GM18861 (cell line): ENCODE measurements at regions not wholly inside any gene's neighbourhood (a gene's known extent, or its start where the extent isn't known, plus 50 kb on each side); places are given as distances from the start of the nearest gene placed in this dataset.
"Not testable (repeated sequence)": the region's sequence is repeated elsewhere in the genome, so short reads cannot be mapped to it uniquely, and the experiment has no call there.

Experiments
- ATAC-seq: cut with Tn5 transposase; IDR thresholded peaks from one replicate; pipeline ENCODE4 v1.9.1; 2021; ENCODE audit not compliant: unreplicated experiment

DNA sequence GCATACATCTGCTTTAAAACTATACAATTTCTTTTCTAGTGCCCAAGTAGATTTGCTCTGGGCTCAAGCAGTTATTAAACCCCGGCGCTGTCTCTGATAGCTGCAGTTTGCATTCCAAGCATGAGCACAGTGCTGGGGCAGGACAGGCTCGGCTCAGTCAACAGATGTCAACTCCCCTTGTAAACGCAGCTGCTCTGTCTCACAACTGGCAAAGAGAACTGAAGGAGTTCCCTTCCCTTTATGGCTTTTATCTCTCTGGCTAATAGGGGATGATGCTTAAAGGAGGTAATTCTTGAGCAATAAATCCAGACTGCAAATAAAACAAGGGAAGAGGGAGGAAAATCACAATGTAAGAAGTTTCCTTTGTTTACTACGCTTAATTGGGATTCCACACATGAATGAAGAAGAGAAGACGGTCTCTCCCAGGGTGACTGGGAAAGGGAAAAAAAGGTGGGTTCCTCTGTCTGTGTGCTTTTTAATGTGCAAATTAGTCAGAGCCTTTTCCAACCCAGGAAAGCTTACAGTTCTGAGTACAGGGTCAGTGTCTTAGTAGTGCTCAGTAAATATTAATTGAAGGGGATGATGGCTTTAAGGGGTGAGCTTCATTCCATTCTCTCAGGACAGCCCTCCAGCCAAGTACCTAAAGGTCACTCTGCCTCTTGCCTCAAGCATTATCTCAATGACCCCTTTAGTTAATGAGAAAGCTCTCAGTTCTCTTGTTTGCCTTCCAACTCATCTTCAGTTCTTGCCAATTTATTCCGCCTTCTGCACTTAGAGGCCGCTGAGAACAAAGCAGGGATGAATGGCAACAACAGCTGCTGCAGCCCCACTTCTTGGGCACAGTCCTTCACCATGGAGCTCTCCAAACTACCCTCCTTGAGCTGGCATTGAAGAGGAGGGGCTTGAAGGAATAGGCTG lies 155.7 kb upstream of the JADE1 start:
- no peak for ATAC-seq

DNA sequence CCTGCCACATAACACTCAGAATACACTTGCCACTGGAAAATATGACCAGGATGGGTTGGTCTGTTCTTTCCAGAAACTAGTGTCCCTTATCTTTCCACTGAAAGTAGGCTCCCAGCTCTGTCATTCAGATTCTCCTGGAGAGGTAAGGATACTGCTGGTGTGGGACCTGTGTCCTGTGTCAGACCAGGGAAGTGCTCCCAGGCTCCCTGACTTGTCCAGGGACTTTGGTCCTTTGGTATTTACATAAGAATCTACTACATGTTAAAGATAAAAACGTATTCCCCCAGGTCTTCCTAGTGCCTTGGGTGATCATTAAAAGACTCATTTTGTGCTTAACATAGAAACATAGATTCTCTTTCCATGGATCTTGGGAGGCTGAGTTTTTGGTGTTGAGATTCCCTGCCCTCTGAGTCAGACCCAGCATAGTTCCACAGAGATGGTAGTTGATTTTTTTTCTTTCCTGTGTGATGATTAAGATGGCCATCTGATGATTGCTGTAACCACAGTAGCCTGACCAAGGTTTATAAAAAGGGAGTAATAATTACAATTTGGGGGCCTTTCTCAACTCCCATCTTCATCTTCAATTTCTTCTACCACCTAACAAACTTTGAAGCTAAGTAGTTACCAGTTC lies 159.8 kb upstream of the JADE1 start:
- ATAC-seq, result no peak

DNA sequence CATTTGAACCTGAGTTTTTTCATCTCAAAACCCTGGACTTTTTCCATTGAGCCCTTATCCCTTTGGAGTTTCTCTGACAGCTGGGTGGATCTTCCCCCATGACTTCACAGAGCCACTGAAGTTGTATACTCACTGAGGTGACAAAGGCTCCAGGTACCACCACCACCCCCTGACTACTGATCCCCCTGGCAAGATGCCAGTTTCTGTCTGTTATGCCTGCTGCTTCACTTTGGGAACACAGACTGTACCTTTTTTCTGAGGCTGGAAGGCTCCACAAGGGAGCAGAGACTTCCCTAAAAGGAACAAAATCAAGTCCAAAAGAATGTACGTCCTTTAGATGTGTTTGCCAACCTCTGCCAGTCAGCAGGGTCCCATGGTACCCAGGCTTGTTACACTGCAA lies 160.3 kb upstream of the JADE1 start:
- no peak for ATAC-seq

DNA sequence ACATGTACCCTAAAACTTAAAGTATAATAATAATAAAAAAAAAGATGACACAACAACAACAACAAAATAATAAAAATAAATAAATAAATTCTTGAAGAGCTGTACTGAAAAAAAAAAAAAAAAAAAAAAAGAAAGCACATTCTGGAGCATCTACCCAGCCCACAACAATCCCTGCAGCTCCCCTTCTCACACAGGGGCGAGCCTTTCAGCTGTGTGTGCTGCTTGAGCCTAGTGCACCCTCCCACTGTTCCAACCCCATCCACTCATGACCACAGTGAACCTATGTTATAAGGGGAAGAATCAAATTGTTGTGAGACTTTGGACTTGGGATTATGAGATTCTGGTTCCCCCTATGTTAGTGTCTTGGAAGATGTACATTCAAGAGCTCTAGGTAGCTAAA lies 161.5 kb upstream of the JADE1 start:
- ATAC-seq, result no peak

DNA sequence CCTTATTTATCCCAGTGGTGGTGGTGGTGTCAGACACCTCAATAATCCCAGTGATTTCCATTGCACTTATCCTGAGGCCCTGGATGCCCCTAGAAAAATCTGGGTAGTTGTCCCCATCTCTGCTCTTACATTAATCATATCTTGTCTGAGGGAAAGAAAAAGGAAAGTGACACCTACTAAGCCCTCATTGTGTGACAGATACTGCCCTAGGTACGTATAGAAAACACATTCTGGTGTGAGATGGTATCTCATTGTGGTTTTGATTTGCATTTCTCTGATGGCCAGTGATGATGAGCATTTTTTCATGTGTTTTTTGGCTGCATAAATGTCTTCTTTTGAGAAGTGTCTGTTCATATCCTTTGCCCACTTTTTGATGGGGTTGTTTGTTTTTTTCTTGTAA lies 162.6 kb upstream of the JADE1 start:
- ATAC-seq, result peak; percentile 59

DNA sequence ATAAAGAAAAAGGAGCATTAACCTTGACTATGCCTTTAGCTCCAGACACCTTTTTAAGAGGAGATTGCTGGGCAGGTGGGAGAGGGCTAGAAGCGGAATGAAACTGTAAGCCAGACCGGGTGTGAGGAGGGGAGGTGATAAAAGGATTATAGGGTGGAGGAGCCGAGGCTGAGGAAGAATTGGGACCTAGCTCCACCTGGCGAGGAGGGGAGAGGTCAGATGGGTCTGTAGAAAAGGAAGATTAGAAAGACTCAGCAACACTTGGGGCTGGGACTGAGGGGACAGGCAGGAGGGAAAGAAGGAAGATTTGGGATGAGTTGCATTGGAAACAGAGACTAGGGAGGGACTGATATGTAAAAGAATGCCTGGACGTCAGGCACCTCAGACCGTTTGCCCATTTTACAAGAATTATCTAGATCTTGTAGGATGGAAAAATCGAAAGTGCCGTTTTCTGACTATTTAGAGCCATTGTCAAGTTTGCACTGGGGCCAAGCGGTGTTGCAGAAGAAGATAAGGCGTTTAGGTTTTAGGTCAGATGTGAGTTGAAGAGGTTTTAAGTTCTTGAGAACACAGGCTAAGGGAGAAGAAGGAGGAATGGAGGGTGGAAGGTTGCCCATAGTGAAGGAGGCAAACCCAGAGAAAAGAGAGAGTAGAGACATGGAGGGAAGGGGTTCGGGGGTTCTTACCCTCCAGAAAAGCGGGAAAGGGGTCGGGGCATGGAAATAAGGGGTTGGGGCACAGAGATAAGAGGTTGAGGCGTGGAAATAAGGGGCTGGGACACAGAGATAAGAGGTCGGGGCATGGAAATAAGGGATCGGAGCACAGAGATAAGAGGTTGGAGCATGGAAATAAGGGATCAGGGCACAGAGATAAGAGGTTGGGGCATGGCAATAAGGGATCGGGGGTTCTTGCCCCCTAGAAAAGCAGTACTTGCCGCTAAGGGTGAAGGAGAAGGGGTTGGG lies 164.5 kb upstream of the JADE1 start:
- ATAC-seq, result not testable (repeated sequence)

DNA sequence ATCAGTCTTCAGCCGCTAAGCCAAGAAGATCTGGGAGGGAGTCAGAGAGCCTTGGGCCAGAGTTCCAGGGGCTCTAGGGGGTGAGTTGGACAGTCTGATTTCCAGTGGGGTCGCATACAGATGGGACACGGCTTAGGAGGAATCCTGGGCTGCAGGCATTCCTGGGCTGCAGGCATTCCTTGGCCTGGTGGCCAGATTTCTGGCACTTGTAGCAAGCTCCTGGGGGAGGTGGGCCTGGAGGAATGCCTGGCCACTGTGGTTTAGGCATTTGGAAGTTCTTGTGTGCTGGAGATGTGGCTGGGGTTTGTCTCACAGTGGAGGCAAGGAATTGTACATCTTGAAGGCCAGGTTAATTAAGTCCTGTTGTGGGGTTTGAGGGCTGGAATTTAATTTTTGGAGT lies 165.4 kb upstream of the JADE1 start:
- not testable (repeated sequence) for ATAC-seq

DNA sequence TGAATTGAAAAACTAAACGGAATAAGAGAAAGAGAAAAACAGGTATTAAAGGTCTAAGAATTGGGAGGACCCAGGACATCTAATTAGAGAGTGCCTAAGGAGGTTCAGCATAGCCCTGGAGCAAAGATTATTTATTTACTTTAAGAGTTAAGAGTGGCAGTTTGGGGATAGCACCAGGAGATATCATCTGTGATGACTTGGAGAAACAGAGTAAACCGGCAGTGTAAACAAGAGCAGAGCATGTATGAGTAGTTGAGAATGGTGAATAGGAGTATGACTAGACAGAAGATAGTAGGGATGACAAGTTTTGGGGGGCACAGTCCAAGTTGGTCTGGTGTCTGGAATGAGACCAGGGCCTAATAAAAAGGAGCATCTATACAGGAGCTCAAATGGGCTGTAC lies 167.9 kb upstream of the JADE1 start:
- not testable (repeated sequence) for ATAC-seq

DNA sequence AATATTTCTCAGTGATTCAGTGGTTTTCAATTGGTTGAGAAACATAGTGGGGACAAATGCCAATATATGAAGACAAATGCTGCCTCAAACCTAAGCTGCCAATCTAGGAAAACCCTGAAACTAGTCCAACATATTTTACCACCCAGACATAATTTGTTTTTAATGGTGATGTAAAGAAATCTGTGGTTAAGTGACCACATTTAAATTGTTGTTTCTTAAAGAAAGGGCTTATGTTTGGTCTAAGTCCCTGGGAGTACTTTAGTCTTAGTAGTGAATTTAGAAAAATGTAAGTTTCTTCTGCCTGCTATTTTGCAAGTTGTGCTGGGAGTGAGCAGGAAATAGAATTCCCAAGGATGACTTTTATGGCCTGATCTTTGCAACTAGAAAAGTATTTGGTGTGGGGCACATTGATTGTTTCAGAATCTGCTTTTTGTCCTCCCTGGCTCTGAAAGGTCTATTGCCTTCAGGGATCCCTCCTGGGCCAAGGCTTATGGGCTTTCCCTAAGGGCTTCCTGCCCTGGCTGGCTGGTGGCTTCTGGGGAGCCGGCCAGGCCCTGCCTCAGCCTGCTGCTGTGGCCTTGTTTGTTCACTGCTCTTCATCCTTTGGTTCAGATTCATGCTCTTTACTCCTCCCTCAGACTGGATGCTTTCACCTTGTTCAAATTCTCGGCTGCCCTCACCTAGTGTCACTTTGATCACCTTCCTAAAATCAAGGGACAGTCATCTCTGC lies 169.8 kb upstream of the JADE1 start:
- no peak for ATAC-seq

DNA sequence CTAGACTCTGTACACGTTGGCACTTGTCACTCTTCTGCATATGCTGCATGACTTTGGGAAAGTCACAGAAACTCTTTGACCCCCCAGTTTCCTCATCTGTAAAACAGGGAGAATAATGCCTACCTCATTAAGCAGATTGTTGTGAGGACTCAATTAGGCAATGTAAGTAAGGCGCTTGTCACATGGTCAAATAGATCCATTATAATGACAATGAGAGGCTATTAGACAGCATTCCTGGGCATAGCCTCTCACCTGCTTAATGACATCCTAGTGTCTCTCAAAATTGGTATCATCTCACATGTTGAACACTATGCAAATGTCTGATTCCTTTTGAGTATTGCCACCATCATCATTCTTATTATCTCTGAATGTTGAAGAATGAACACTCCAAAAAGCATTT lies 172.6 kb upstream of the JADE1 start:
- no peak for ATAC-seq

DNA sequence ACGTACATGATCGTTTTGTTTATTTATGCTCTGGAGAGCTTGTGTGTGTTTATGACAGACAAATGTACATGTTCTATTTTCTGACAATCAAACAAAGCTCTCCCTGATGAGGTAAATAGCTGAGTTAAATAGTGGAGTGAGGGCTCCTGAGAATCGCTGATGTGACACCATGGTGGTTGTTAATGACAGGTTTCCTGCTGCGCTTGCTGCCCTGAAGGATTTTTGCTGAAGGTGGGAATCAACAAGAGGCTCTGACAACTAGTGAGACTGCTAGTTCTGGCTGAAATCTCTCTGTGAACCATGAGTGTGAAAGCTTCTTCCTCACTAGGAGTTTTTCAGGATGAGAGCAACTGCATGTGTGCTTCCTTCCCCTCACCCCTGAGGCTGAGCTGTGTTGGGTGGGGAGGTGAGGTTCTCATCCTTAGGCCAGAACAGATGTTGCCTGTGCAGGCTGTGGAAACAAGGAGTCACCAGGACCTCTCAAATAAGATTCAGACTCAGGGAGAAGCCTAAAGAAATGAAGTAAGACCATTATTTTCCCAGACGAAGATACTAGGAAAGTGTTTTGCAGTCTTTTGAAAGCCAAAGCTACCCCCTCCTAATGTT lies 173.4 kb upstream of the JADE1 start:
- no peak for ATAC-seq

DNA sequence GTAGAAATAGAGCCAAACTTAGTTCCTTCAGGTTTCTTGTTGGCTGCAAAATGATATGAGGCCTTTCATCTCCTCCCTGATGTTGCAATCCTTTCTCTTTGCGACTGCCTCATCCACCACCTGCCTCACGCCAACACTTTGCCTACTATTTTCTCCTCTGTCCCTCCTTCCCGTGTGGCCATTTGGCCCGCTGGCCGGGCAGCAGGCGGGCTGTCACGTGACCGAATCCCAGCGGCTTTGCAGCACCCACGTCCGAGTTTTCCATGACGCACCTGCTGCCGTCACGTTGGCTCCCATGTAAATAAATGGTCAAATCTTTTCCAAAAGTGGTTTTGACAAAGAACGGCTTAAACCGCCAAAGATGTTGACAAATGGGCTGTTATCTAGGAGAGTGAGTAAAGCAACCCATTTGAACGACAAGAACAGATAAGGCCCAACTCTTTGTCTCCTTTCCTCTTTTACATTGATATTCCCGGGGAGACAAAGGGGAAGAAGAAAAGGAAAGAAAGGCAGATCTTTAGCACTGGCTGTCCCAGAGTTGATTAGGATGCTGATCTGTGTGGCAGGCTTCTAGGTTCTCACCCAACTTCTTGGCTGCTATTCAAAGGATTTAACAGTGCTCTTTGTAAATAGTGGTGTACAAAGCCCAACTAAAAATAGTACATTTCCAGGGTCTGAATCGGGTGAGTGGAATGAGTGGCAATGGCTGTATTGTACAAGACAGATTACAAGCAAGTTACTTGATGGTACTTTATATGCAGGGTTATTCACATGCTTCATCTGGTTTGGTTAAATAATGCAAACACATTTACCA lies 174.2 kb upstream of the JADE1 start:
- no peak for ATAC-seq

DNA sequence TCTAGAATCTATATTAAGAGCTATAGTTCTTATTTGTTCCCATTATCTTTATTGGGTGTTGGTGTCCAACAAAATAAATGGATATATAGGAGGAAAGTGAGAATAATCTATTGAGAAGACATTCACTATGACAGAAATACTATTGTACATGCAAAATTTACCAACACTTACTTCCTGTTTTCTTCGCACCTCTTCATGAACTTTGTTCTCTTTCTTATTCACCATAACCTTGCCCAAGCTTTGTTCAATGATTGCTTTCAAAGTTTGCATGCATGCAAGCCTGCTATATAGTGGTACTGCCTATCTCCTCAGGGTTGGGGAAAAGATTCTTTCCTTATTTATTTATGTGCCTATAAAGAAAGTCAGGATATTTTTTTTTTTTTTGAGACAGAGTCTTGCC lies 176.4 kb upstream of the JADE1 start:
- no peak for ATAC-seq

DNA sequence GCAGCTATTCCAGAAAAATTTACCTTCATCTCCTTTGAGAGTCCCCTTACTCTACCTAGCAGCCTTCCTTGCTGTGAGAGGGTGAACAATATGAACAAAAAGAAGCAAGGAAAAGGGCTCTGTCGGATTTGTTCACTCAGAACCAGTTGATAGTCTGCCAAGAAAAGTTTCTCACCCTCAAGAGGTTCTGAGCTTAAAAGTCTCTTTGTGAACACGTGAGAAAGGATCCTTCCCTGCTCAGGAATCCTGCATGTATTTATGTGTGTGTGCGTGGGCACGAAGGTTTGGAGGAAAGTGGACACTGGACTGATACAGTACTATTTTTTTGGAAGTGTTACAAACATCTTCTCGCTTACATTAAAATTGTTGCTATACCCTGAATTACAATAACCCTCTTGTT lies 178.6 kb upstream of the JADE1 start:
- ATAC-seq, result no peak

DNA sequence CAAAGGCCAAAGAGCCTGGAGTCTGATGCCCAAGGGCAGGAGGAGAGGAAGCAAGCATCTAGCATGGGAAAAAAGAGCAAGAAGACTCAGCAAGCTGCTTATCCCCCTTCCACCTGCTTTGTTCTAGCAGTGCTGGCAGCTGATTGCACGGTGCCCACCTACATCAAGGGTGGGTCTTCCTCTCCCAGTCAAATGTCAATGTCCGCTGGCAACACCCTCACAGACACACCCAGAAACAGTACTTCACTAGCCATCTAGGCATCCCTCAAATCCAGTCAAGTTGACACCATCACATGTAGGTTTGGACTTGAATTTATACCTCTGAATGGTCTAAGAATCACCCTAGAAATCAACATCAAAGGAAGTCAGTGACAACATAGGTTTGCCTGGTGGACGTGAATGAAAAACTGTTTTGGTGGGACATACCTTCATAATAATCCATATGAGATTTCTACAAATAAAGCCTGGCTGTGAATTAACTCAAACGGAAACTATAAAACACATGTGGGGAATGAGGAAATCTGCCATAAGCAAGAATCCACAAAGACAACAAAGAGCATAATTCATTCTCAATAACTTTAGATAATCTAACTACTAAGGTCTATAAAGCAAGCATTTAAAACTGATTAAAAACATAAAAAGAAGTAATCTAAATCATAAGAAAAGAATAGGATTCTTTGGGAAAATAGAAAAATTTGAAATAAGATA lies 185.8 kb upstream of the JADE1 start:
- no peak for ATAC-seq

DNA sequence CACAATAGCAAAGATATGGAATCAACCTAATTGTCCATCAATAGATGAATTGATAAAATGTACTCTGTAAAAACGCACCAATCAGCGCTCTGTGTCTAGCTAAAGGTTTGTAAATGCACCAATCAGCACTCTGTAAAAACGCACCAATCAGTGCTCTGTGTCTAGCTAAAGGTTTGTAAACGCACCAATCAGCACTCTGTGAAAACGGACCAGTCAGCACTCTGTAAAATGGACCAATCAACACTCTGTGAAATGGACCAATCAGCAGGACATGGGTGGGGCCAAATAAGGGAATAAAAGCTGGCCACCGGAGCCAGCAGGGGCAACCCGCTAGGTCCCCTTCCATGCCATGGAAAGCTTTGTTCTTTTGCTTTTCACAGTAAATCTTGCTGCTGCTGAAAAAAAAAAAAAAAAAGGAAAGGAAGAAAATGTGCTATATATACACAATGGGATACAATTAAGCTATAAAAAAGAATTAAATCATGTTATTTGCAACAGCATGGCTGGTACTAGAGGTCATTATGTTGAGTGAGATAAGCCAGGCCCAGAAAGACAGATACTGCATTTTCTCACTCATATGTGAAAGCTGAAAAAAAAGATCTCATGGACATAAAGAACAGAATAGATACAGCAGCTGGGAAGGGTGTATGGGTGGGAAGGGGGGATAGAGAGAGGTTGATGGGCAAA lies 189.1 kb upstream of the JADE1 start:
- ATAC-seq, result not testable (repeated sequence)

DNA sequence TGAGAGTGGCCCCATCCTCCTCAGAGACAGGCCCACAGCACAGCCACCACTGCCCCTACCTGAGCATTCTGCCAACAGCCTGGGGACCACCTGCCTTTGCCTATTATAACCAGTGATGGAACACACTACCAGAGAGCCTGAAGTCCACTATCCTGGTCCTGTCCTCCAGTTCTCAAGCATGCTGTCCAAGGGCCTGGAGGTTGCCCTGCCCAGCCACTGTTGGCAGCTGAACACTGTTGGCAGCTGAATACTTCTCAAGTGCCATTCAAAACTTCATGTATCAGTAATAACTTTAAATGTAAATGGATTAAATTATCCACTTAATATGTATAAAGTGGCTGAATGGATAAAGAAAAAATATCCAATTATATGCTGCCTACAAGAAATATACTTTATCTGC lies 194.3 kb upstream of the JADE1 start:
- ATAC-seq, result no peak

DNA sequence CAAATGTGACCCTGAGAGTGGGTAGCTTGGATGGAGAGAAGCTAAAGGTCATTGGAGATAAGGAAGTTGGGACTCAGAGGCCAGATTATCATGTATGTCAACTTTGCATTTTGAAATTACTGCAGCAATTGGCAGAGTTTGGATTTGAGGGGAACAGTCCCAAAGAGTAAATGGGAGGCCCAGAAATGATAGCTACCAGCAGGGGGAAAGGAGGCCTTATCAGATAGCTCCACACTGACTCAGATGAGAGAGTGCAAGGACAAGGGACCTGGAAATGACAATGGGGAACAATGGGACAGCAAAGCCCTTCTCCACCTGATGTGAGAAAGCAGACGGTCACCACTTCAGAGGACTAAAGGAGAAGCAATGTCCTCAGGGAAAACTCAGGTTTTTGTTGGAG lies 201.5 kb upstream of the JADE1 start:
- ATAC-seq, result no peak
